ENCODE measurements at regions not wholly inside any gene's neighbourhood (a gene's known extent, or its start where the extent isn't known, plus 50 kb on each side); places are given as distances from the start of the nearest gene placed in this dataset.

DNA sequence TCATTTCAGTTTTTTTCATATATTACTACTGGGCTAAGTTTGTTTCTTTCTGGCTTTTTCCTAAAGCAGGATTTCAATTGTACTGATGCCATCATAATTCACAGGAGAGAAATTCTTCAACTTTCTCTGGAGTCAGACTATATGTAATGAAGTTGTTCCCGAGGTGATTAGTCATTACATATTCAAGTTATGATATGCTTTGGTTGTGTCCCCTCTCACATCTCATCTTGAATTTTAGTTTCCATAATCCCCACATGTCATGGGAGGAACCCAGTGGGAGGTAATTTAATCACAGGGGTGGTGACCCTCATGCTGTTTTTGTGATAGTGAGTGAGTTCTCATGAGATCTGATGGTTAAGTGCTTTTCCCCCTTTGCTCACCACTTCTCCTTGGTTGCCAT lies 227.5 kb upstream of the LRIG3 start:
- Histone ChIP-seq H3K27ac (ENCODE audit: low read depth, low read length) (no peak overlapping the region), H3K27me3 (ENCODE audit: insufficient read depth, low read length) (no peaks in the 10 kb centered on the region), H3K23ac (ENCODE audit: low read length) (no peak overlapping the region), H3K79me2 (ENCODE audit: control insufficient read depth, insufficient read depth, low read length, poor library complexity) (no peaks in the 10 kb centered on the region), H2BK12ac (ENCODE audit: low read length) (no peak overlapping the region), H4K12ac (ENCODE audit: low read depth, low read length) (no peak overlapping the region), H3K4me3 (ENCODE audit: low read depth, low read length) (no peak overlapping the region), H2AK5ac (ENCODE audit: low read length) (no peak overlapping the region), H3K4me2 (ENCODE audit: low read length) (no peak overlapping the region), H3K14ac (ENCODE audit: low read length) (no peak overlapping the region), H3K18ac (ENCODE audit: low read length) (no peak overlapping the region), H3K79me1 (ENCODE audit: low read length) (no peaks in the 10 kb centered on the region), H4K8ac (ENCODE audit: low read depth, low read length) (no peak overlapping the region), H2BK120ac (ENCODE audit: insufficient read depth, low read length, poor library complexity) (no peak overlapping the region), H3K4me1 (ENCODE audit: control insufficient read depth in 1 of 2, insufficient read depth in 2 of 2, low read length in 2 of 2) (no peaks in the 10 kb centered on the region), H3K4ac (ENCODE audit: low read depth, low read length) (no peak overlapping the region), H3K9ac (ENCODE audit: low read length) (no peak overlapping the region), H2AFZ (ENCODE audit: insufficient read depth, low read length, poor library complexity) (no peak overlapping the region), H2BK5ac (ENCODE audit: low read depth, low read length, poor library complexity) (no peak overlapping the region), H3K9me3 (ENCODE audit: insufficient read depth, low read depth, low read length) (no peaks in the 10 kb centered on the region), H4K91ac (ENCODE audit: low read depth, low read length) (no peak overlapping the region), H3K36me3 (ENCODE audit: control insufficient read depth in 1 of 2, insufficient read depth in 2 of 2, low read length in 2 of 2) (no peaks in the 10 kb centered on the region)
- no CpG with 5 or more reads among the region's 1 CpG for WGBS (ENCODE audit: extremely low coverage, insufficient coverage, insufficient read length)
- DNase-seq: no peak

DNA sequence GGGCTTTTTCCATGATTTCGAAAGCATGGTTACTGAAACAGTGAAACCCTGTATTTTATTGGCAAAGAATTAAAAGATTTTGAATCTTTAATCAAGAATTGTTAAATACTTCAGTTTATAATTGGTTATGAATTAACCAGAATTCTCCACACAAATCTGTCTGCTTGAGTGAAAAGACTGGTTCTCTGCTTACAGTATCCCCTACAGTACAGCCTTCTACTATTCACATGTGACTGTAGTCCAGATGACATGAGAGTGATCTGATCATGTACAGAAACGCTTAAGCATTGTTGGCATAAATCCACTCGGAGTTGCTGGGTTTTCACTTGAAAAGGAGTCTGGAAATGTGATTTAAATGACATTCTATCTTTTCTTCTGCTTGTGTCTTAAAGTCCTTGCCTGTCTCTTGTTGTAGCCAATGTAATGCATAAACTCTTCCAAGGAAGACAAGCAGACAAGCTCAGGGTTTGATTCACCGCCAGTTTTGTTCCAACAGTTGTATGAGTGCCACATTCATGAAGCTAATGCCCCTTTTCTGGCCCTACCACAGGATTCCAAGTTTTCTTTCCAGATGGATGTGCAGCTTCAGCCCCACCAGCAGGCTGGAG lies 222.0 kb upstream of the LRIG3 start:
- whole genome bisulfite sequencing (ENCODE audit: extremely low coverage, insufficient coverage, insufficient read length): no CpG with 5 or more reads among the region's 4 CpGs

GRCh38 chr12:59134750-59135149 lies 214.4 kb upstream of the LRIG3 start:
- Histone ChIP-seq H3K27ac (ENCODE audit: low read depth, low read length) (no peak overlapping the region), H3K36me3 (ENCODE audit: control insufficient read depth in 1 of 2, insufficient read depth in 2 of 2, low read length in 2 of 2) (no peaks in the 10 kb centered on the region), H3K14ac (ENCODE audit: low read length) (no peak overlapping the region), H3K4me3 (ENCODE audit: low read depth, low read length) (no peak overlapping the region), H2AFZ (ENCODE audit: insufficient read depth, low read length, poor library complexity) (no peak overlapping the region), H3K23ac (ENCODE audit: low read length) (no peak overlapping the region), H4K8ac (ENCODE audit: low read depth, low read length) (no peak overlapping the region), H3K4me2 (ENCODE audit: low read length) (no peak overlapping the region), H3K79me2 (ENCODE audit: control insufficient read depth, insufficient read depth, low read length, poor library complexity) (no peaks in the 10 kb centered on the region), H2BK5ac (ENCODE audit: low read depth, low read length, poor library complexity) (no peak overlapping the region), H3K9me3 (ENCODE audit: insufficient read depth, low read depth, low read length) (peaks cover 2% of the 10 kb centered on the region), H3K18ac (ENCODE audit: low read length) (no peak overlapping the region), H4K91ac (ENCODE audit: low read depth, low read length) (no peak overlapping the region), H3K79me1 (ENCODE audit: low read length) (no peaks in the 10 kb centered on the region), H3K9ac (ENCODE audit: low read length) (no peak overlapping the region), H3K4me1 (ENCODE audit: control insufficient read depth in 1 of 2, insufficient read depth in 2 of 2, low read length in 2 of 2) (no peaks in the 10 kb centered on the region), H2BK120ac (ENCODE audit: insufficient read depth, low read length, poor library complexity) (no peak overlapping the region), H3K4ac (ENCODE audit: low read depth, low read length) (no peak overlapping the region), H2BK12ac (ENCODE audit: low read length) (no peak overlapping the region), H2AK5ac (ENCODE audit: low read length) (no peak overlapping the region), H4K12ac (ENCODE audit: low read depth, low read length) (no peak overlapping the region), H3K27me3 (ENCODE audit: insufficient read depth, low read length) (no peaks in the 10 kb centered on the region)
- WGBS (ENCODE audit: extremely low coverage, insufficient coverage, insufficient read length): no CpG with 5 or more reads among the region's 2 CpGs
- DNase-seq: no peak

More for the DNA sequence above, 222.0 kb upstream of the LRIG3 start:
- Histone ChIP-seq H4K91ac (ENCODE audit: low read depth, low read length) (no peak overlapping the region), H3K36me3 (ENCODE audit: control insufficient read depth in 1 of 2, insufficient read depth in 2 of 2, low read length in 2 of 2) (no peaks in the 10 kb centered on the region), H2AFZ (ENCODE audit: insufficient read depth, low read length, poor library complexity) (no peak overlapping the region), H3K23ac (ENCODE audit: low read length) (no peak overlapping the region), H3K9ac (ENCODE audit: low read length) (no peak overlapping the region), H2BK120ac (ENCODE audit: insufficient read depth, low read length, poor library complexity) (no peak overlapping the region), H3K27ac (ENCODE audit: low read depth, low read length) (no peak overlapping the region), H3K4ac (ENCODE audit: low read depth, low read length) (no peak overlapping the region), H2BK12ac (ENCODE audit: low read length) (no peak overlapping the region), H3K79me1 (ENCODE audit: low read length) (no peaks in the 10 kb centered on the region), H4K8ac (ENCODE audit: low read depth, low read length) (no peak overlapping the region), H3K9me3 (ENCODE audit: insufficient read depth, low read depth, low read length) (no peaks in the 10 kb centered on the region), H3K18ac (ENCODE audit: low read length) (no peak overlapping the region), H3K4me3 (ENCODE audit: low read depth, low read length) (no peak overlapping the region), H3K14ac (ENCODE audit: low read length) (no peak overlapping the region), H3K27me3 (ENCODE audit: insufficient read depth, low read length) (no peaks in the 10 kb centered on the region), H3K4me2 (ENCODE audit: low read length) (no peak overlapping the region), H2AK5ac (ENCODE audit: low read length) (no peak overlapping the region), H3K4me1 (ENCODE audit: control insufficient read depth in 1 of 2, insufficient read depth in 2 of 2, low read length in 2 of 2) (no peaks in the 10 kb centered on the region), H3K79me2 (ENCODE audit: control insufficient read depth, insufficient read depth, low read length, poor library complexity) (no peaks in the 10 kb centered on the region), H4K12ac (ENCODE audit: low read depth, low read length) (no peak overlapping the region), H2BK5ac (ENCODE audit: low read depth, low read length, poor library complexity) (no peak overlapping the region)
- DNase-seq: no peak

GRCh38 chr12:59131462-59131861 lies 211.2 kb upstream of the LRIG3 start:
- Histone ChIP-seq H3K4me3 (ENCODE audit: low read depth, low read length) (no peak overlapping the region), H3K79me1 (ENCODE audit: low read length) (no peaks in the 10 kb centered on the region), H2BK120ac (ENCODE audit: insufficient read depth, low read length, poor library complexity) (no peak overlapping the region), H3K4me2 (ENCODE audit: low read length) (no peak overlapping the region), H4K8ac (ENCODE audit: low read depth, low read length) (no peak overlapping the region), H4K91ac (ENCODE audit: low read depth, low read length) (no peak overlapping the region), H3K14ac (ENCODE audit: low read length) (no peak overlapping the region), H2AK5ac (ENCODE audit: low read length) (no peak overlapping the region), H2AFZ (ENCODE audit: insufficient read depth, low read length, poor library complexity) (no peak overlapping the region), H3K4ac (ENCODE audit: low read depth, low read length) (no peak overlapping the region), H4K12ac (ENCODE audit: low read depth, low read length) (no peak overlapping the region), H3K9ac (ENCODE audit: low read length) (no peak overlapping the region), H2BK5ac (ENCODE audit: low read depth, low read length, poor library complexity) (no peak overlapping the region), H2BK12ac (ENCODE audit: low read length) (no peak overlapping the region), H3K4me1 (ENCODE audit: control insufficient read depth in 1 of 2, insufficient read depth in 2 of 2, low read length in 2 of 2) (no peaks in the 10 kb centered on the region), H3K27ac (ENCODE audit: low read depth, low read length) (no peak overlapping the region), H3K36me3 (ENCODE audit: control insufficient read depth in 1 of 2, insufficient read depth in 2 of 2, low read length in 2 of 2) (no peaks in the 10 kb centered on the region), H3K27me3 (ENCODE audit: insufficient read depth, low read length) (no peaks in the 10 kb centered on the region), H3K79me2 (ENCODE audit: control insufficient read depth, insufficient read depth, low read length, poor library complexity) (no peaks in the 10 kb centered on the region), H3K23ac (ENCODE audit: low read length) (no peak overlapping the region), H3K9me3 (ENCODE audit: insufficient read depth, low read depth, low read length) (peaks cover 2% of the 10 kb centered on the region), H3K18ac (ENCODE audit: low read length) (no peak overlapping the region)
- WGBS (ENCODE audit: extremely low coverage, insufficient coverage, insufficient read length): no CpG with 5 or more reads among the region's 3 CpGs
- no peak for DNase-seq

Measured in trophoblast cell (in vitro differentiated cells and primary cell).